ENCODE measurements at regions not wholly inside any gene's neighbourhood (a gene's known extent, or its start where the extent isn't known, plus 50 kb on each side); places are given as distances from the start of the nearest gene placed in this dataset.
"Not testable (repeated sequence)": the region's sequence is repeated elsewhere in the genome, so short reads cannot be mapped to it uniquely, and the experiment has no call there.

GRCh38 chr10:10731366-10731765 is 286.3 kb upstream of the CELF2 start:
- DNase-seq = no peak
- Histone ChIP-seq H3K4me1 (peaks cover 0 to 7% (median 0%) of the 10 kb centered on the region in 4 donors), H3K27ac (no peak overlapping the region), H3K27me3 (no peaks in the 10 kb centered on the region), H3K9me3 (no peaks in the 10 kb centered on the region), H3K36me3 (no peaks in the 10 kb centered on the region), H3K4me3 (no peak overlapping the region)
- WGBS, 2 donors = 65 to 90% methylated on average over 2 of the region's 2 CpGs
- intact Hi-C loops (cut with DNase I) = no loop called here
- TF ChIP-seq POLR2AphosphoS5 (IDR thresholded peaks at IDR 0.05) = no peak
- no peak for TF ChIP-seq CTCF (IDR thresholded peaks at IDR 0.05)
- TF ChIP-seq POLR2A (IDR thresholded peaks at IDR 0.05) = no peak

- Histone ChIP-seq H3K27me3 (no peaks in the 10 kb centered on the region), H3K9me3 (no peaks in the 10 kb centered on the region), H3K4me1 (no peaks in the 10 kb centered on the region), H3K27ac (no peak overlapping the region), H3K36me3 (no peaks in the 10 kb centered on the region), H3K4me3 (no peak overlapping the region)
- intact Hi-C loops (cut with DNase I) = no loop called here
- no peak for DNase-seq
- TF ChIP-seq CTCF (IDR thresholded peaks at IDR 0.05) (no peak), POLR2AphosphoS5 (IDR thresholded peaks at IDR 0.05) (no peak), POLR2A (IDR thresholded peaks at IDR 0.05) (no peak), EP300 (IDR thresholded peaks at IDR 0.05) (no peak)
- WGBS, 2 donors = 75 to 76% methylated on average over 5 of the region's 5 CpGs
These were observed 283.2 kb upstream of the CELF2 start for GRCh38 chr10:10734356-10735064.

- H3K9me3 ChIP-seq = peaks cover 0 to 1% (median 0%) of the 10 kb centered on the region in 4 donors
- H3K27me3 ChIP-seq = no peaks in the 10 kb centered on the region
- WGBS, 2 donors = 89 to 91% methylated on average over 6 of the region's 6 CpGs
- intact Hi-C loops (cut with DNase I) = no loop called here
- no peaks in the 10 kb centered on the region for H3K4me1 ChIP-seq
- H3K27ac ChIP-seq = no peak overlapping the region
- no peaks in the 10 kb centered on the region for H3K36me3 ChIP-seq
- TF ChIP-seq EP300 (IDR thresholded peaks at IDR 0.05) (no peak), POLR2AphosphoS5 (IDR thresholded peaks at IDR 0.05) (no peak), CTCF (IDR thresholded peaks at IDR 0.05) (no peak), POLR2A (IDR thresholded peaks at IDR 0.05) (no peak)
- no peak for DNase-seq
- H3K4me3 ChIP-seq = no peak overlapping the region
These were observed 272.4 kb upstream of the CELF2 start for GRCh38 chr10:10745291-10745690.

GRCh38 chr10:10755490-10755889 is 262.2 kb upstream of the CELF2 start:
- H3K27me3 ChIP-seq = no peaks in the 10 kb centered on the region
- no peaks in the 10 kb centered on the region for H3K4me1 ChIP-seq
- intact Hi-C loops (cut with DNase I) = no loop called here
- TF ChIP-seq CTCF (IDR thresholded peaks at IDR 0.05) (no peak), POLR2A (IDR thresholded peaks at IDR 0.05) (no peak), POLR2AphosphoS5 (IDR thresholded peaks at IDR 0.05) (no peak)
- no peaks in the 10 kb centered on the region for H3K36me3 ChIP-seq
- H3K27ac ChIP-seq = no peak overlapping the region
- H3K4me3 ChIP-seq = no peak overlapping the region
- no peaks in the 10 kb centered on the region for H3K9me3 ChIP-seq
- DNase-seq = no peak
- WGBS, 2 donors = 95% methylated on average over 9 of the region's 9 CpGs

- intact Hi-C loops (cut with DNase I) = no loop called here
- Histone ChIP-seq H3K27ac (no peak overlapping the region), H3K9me3 (no peaks in the 10 kb centered on the region), H3K4me1 (no peaks in the 10 kb centered on the region), H3K4me3 (no peak overlapping the region), H3K27me3 (no peaks in the 10 kb centered on the region), H3K36me3 (no peaks in the 10 kb centered on the region)
- DNase-seq = no peak
- 85 to 86% methylated on average over 4 of the region's 4 CpGs for WGBS, 2 donors
- TF ChIP-seq CTCF (IDR thresholded peaks at IDR 0.05) = no peak
- no peak for TF ChIP-seq EP300 (IDR thresholded peaks at IDR 0.05)
- no peak for TF ChIP-seq POLR2AphosphoS5 (IDR thresholded peaks at IDR 0.05)
- no peak for TF ChIP-seq POLR2A (IDR thresholded peaks at IDR 0.05)
These were observed 259.4 kb upstream of the CELF2 start for GRCh38 chr10:10758306-10758705.

GRCh38 chr10:10759806-10760205 is 257.9 kb upstream of the CELF2 start:
- not testable (repeated sequence) for H3K9me3 ChIP-seq, DNase-seq
- WGBS, 2 donors = 92% methylated on average over 7 of the region's 7 CpGs

More at GRCh38 chr10:10759806-10760205, 257.9 kb upstream of the CELF2 start:
- H3K27ac ChIP-seq; H3K4me1 ChIP-seq; H3K27me3 ChIP-seq; H3K4me3 ChIP-seq; H3K36me3 ChIP-seq; intact Hi-C loops (cut with DNase I): not testable (repeated sequence)
